Esophagus muscularis mucosa (tissue), 4 donors: ENCODE measurements at regions not wholly inside any gene's neighbourhood (a gene's known extent, or its start where the extent isn't known, plus 50 kb on each side); places are given as distances from the start of the nearest gene placed in this dataset.

Source experiments
- DNase-seq: peaks from one replicate; pipeline ENCODE4 v3.0.0-alpha.2; 2017; ENCODE audit errors: extremely low spot score
- H3K27ac ChIP-seq, 4 donors: fragments of 200-600 bp; sonication (generic); replicated peaks in 1 of 4; 1 replicate in 3 of 4; 2 replicates in 1 of 4; pipeline ENCODE4 v1.5.1; 2016 to 2019; ENCODE audit warnings: mild to moderate bottlenecking in 1 of 4
- H3K27me3 ChIP-seq, 4 donors: fragments of 200-600 bp; sonication (generic); one replicate each; pipeline versions ENCODE4 v1.5.1 to v1.6.0; 2016 to 2019
- H3K36me3 ChIP-seq, 4 donors: fragments of 200-600 bp; sonication (generic); one replicate each; pipeline ENCODE4 v1.5.1; 2016 to 2019
- H3K4me1 ChIP-seq, 4 donors: fragments of 200-600 bp; sonication (generic); one replicate each; pipeline ENCODE4 v1.5.1; 2016 to 2019
- H3K4me3 ChIP-seq, 4 donors: fragments of 200-600 bp; sonication (generic); 1 replicate in 2 of 4; 2 replicates in 2 of 4; pipeline ENCODE4 v1.5.1; 2016 to 2019; ENCODE audit warnings: mild to moderate bottlenecking in 4 of 4, moderate library complexity in 1 of 4
- H3K9me3 ChIP-seq, 4 donors: fragments of 200-600 bp; sonication (generic); 1 replicate in 3 of 4; 2 replicates in 1 of 4; pipeline ENCODE4 v1.5.1; 2016 to 2019
- EP300 ChIP-seq: sonication (generic); formaldehyde crosslinking; IDR thresholded peaks from one replicate; pipeline ENCODE4 v1.6.1; 2017; ENCODE audit warnings: antibody characterized with exemption
- POLR2A ChIP-seq: fragments of 450-650 bp; IDR thresholded peaks from one replicate; pipeline ENCODE4 v1.6.1; 2017; ENCODE audit warnings: antibody characterized with exemption, moderate library complexity, mild to moderate bottlenecking, low read depth
- POLR2AphosphoS5 ChIP-seq, 2 donors: sonication (generic); formaldehyde crosslinking; IDR thresholded peaks; one replicate each; pipeline ENCODE4 v1.6.1; 2017; ENCODE audit warnings: antibody characterized with exemption in 2 of 2
- WGBS: methylation state at CpG from one replicate; pipeline ENCODE4 v1.1.5; 2018; 5-methylcytosine and 5-hydroxymethylcytosine counted together
- intact Hi-C: fragments of 100-400 bp; cut with DNase I; formaldehyde crosslinking; loops from one replicate; pipeline ENCODE4 v1.15.1; 2023
- TF ChIP-seq, protein P1 (sequence below), 3 experiments: fragments of 200-600 bp in 2 of 3; fragments of 450-650 bp in 1 of 3; sonication (generic) in 2 of 3; IDR thresholded peaks; one replicate each; pipeline ENCODE4 v1.5.1; 2017 to 2019; ENCODE audit warnings: antibody characterized with exemption in 3 of 3, mild to moderate bottlenecking in 2 of 3, moderate library complexity in 1 of 3

DNA sequence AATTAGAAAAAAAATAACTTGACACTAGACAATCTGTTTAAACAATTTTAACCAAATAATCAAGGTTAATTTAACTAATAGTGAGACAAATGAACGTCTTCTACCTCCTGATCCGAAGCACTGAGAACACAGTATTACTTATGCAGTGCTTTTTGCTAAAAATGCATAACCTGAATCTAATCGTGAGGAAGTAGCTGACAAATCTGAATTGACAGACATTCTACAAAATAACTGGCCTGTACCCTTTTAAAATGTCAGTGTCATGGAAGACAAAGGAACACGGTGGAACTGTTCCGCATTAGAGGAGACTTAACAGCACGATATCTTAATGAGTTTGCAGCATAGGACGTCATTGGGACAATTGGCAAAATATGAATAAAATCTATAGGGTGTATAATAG, 631.2 kb upstream of the ZFP42 start:
- WGBS, result 87% methylated on average over 7 of the region's 7 CpGs
- Histone ChIP-seq H3K4me3 (no peak overlapping the region), H3K9me3 (no peaks in the 10 kb centered on the region), H3K4me1 (no peaks in the 10 kb centered on the region), H3K27me3 (no peaks in the 10 kb centered on the region), H3K27ac (no peak overlapping the region), H3K36me3 (no peaks in the 10 kb centered on the region)
- no peak for DNase-seq
- intact Hi-C loops, result no loop called here
- TF ChIP-seq, protein P1, sequence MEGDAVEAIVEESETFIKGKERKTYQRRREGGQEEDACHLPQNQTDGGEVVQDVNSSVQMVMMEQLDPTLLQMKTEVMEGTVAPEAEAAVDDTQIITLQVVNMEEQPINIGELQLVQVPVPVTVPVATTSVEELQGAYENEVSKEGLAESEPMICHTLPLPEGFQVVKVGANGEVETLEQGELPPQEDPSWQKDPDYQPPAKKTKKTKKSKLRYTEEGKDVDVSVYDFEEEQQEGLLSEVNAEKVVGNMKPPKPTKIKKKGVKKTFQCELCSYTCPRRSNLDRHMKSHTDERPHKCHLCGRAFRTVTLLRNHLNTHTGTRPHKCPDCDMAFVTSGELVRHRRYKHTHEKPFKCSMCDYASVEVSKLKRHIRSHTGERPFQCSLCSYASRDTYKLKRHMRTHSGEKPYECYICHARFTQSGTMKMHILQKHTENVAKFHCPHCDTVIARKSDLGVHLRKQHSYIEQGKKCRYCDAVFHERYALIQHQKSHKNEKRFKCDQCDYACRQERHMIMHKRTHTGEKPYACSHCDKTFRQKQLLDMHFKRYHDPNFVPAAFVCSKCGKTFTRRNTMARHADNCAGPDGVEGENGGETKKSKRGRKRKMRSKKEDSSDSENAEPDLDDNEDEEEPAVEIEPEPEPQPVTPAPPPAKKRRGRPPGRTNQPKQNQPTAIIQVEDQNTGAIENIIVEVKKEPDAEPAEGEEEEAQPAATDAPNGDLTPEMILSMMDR (IDR thresholded peaks at IDR 0.05), result no peak
- TF ChIP-seq EP300 (no peak), POLR2AphosphoS5 (IDR thresholded peaks at IDR 0.05) (no peak), POLR2A (no peak)

DNA sequence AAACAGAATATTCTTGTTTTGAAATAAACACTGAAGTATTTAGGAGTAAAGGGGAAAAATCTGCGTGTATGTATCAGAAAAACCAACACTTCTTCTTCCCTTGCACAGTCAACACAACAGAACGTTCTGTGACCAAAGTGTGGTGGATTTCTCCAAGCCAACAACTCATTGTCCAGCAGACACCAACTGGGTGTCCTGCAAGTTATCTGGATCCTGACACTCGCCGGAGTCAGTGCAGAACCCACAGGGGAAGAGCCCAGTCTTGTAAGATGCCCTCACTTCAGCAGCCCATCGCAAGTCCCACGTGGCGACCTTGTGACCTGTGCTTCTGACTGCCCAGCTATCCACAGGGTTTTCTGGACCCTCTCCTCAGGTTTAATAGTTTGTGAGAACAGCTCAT, 630.7 kb upstream of the ZFP42 start:
- Histone ChIP-seq H3K4me1 (no peaks in the 10 kb centered on the region), H3K9me3 (no peaks in the 10 kb centered on the region), H3K27ac (no peak overlapping the region), H3K4me3 (no peak overlapping the region), H3K27me3 (no peaks in the 10 kb centered on the region), H3K36me3 (no peaks in the 10 kb centered on the region)
- DNase-seq, result no peak
- intact Hi-C loops, result no loop called here
- TF ChIP-seq POLR2AphosphoS5 (IDR thresholded peaks at IDR 0.05) (no peak), POLR2A (no peak), EP300 (no peak)
- TF ChIP-seq, protein P1 (IDR thresholded peaks at IDR 0.05), result no peak
- 95% methylated on average over 2 of the region's 7 CpGs for WGBS

DNA sequence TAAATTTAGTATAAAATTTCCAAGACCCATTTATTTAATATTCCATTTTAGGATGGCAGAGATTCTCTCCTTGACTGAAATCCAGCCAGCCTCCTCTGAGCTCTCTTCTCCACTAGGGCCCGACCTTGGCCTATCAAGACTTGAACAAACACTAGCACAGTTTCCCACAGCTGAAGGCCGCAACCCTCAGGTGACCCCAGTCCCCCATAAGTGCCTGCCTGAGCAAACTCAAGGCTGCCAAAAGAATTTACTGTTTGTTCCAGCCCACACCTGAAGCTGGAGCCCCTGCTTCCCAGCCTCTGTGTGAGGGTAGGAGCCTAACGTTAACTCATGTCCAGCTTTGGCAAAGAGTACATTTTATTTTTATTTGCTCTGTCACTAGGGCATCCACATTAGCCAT, 629.0 kb upstream of the ZFP42 start:
- TF ChIP-seq POLR2A (no peak), EP300 (no peak), POLR2AphosphoS5 (IDR thresholded peaks at IDR 0.05) (no peak)
- TF ChIP-seq, protein P1 (IDR thresholded peaks at IDR 0.05), result no peak
- no peaks in the 10 kb centered on the region for H3K9me3 ChIP-seq
- intact Hi-C loops, result no loop called here
- H3K4me1 ChIP-seq, result no peaks in the 10 kb centered on the region
- no peak overlapping the region for H3K4me3 ChIP-seq
- H3K36me3 ChIP-seq, result no peaks in the 10 kb centered on the region
- H3K27me3 ChIP-seq, result no peaks in the 10 kb centered on the region
- no peak for DNase-seq
- H3K27ac ChIP-seq, result no peak overlapping the region
- 82% methylated on average over 3 of the region's 3 CpGs for WGBS

DNA sequence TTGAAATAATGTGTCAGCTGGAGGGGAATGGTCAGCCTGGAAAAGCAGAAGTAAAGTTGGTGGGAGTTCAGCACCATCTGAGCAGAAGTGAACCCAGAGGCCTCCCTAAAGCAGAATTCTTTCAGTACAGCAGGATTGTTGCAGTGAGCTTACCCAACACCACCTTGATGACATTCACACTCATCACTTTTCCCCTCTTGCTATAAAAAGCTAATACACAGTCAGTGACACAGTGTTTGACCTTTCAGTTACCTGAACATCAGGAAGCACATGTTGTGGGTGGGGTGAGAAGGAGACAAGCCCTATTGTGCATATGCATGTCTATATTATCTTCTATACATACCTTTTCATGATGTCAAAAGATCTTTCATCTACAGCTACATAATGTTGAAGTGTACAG, 624.7 kb upstream of the ZFP42 start:
- no peaks in the 10 kb centered on the region for H3K4me1 ChIP-seq
- H3K27ac ChIP-seq, result no peak overlapping the region
- no peak for TF ChIP-seq POLR2AphosphoS5 (IDR thresholded peaks at IDR 0.05)
- no peak for TF ChIP-seq POLR2A
- TF ChIP-seq EP300, result no peak
- TF ChIP-seq, protein P1 (IDR thresholded peaks at IDR 0.05), result no peak
- H3K36me3 ChIP-seq, result no peaks in the 10 kb centered on the region
- intact Hi-C loops, result no loop called here
- no peak for DNase-seq
- H3K9me3 ChIP-seq, result no peaks in the 10 kb centered on the region
- H3K4me3 ChIP-seq, result no peak overlapping the region
- H3K27me3 ChIP-seq, result no peaks in the 10 kb centered on the region

DNA sequence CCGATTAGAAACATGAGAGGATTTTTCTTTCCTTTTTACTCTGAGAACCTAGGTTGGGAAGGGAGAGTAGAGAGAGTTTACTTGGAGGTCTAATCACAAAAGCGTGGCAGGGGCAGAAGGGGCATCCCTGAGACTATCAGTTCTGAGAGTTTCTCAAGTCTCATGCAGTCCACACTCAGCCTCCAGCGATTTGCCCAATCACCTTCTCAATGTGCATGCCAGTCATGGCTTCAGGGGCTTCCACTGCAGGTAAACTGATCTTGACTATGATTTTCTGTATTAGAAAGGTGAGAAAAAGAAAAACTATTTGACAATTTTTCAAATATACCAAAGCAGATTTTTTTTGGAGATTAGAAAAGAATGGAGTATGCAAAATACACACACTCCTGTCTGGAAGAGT, 617.1 kb upstream of the ZFP42 start:
- 85% methylated on average over 3 of the region's 3 CpGs for WGBS
- Histone ChIP-seq H3K4me1 (no peaks in the 10 kb centered on the region), H3K36me3 (no peaks in the 10 kb centered on the region), H3K9me3 (no peaks in the 10 kb centered on the region), H3K27me3 (no peaks in the 10 kb centered on the region), H3K27ac (no peak overlapping the region), H3K4me3 (no peak overlapping the region)
- DNase-seq, result no peak
- TF ChIP-seq POLR2AphosphoS5 (IDR thresholded peaks at IDR 0.05) (no peak), POLR2A (no peak)
- intact Hi-C loops, result no loop called here
